WTC11 (cell line): ENCODE measurements at regions not wholly inside any gene's neighbourhood (a gene's known extent, or its start where the extent isn't known, plus 50 kb on each side); places are given as distances from the start of the nearest gene placed in this dataset.
A peak's percentile ranks its signal among the peaks of the same experiment; 100 is the strongest.

Source experiments
- ATAC-seq: fragments of 200-7000 bp; cut with Tn5 transposase; 2 replicates; pipeline ENCODE4 v1.10.0; 2021; ENCODE audit warnings: mild to moderate bottlenecking, moderate library complexity
- CTCF ChIA-PET: fragments of 300-600 bp; sonication (Branson Sonifier 250); formaldehyde crosslinking; loops from one replicate; lab custom pipeline; 2021; ENCODE audit warnings: antibody characterized with exemption; lab: Charles Lee
- POLR2A ChIA-PET: fragments of 350-600 bp; sonication (Branson Sonifier 250); formaldehyde crosslinking; loops from one replicate; lab custom pipeline; 2021; ENCODE audit warnings: antibody characterized with exemption; lab: Charles Lee
- DNase-seq: peaks from one replicate; pipeline ENCODE4 v3.0.0; 2021; ENCODE audit warnings: low spot score
- H3K27ac Mint-ChIP-seq: 2 replicates; pipeline ENCODE4 v1.8.0; 2021; ENCODE audit warnings: mixed read lengths
- H3K27me3 Mint-ChIP-seq: 2 replicates; pipeline ENCODE4 v1.8.0; 2021; ENCODE audit warnings: low read depth, mild to moderate bottlenecking, moderate library complexity, mixed read lengths
- H3K36me3 Mint-ChIP-seq: 2 replicates; pipeline ENCODE4 v1.8.0; 2021; ENCODE audit warnings: mixed read lengths
- H3K4me1 Mint-ChIP-seq: 2 replicates; pipeline ENCODE4 v1.8.0; 2022; ENCODE audit warnings: mixed read lengths
- H3K4me3 Mint-ChIP-seq: 2 replicates; pipeline ENCODE4 v1.8.0; 2021; ENCODE audit warnings: mild to moderate bottlenecking, moderate library complexity, mixed read lengths
- H3K9me3 Mint-ChIP-seq: 2 replicates; pipeline ENCODE4 v1.8.0; 2021; ENCODE audit warnings: mixed read lengths
- AR ChIP-seq: fragments of 250-450 bp; sonication (Bioruptor Pico); IDR thresholded peaks from 2 replicates; pipeline ENCODE4 v1.9.0; 2021; ENCODE audit warnings: mild to moderate bottlenecking
- ATF6 ChIP-seq: sonication (generic); formaldehyde crosslinking; IDR thresholded peaks from 2 replicates; pipeline ENCODE4 v1.8.1; 2023; ENCODE audit warnings: mild to moderate bottlenecking, missing genetic modification reagents
- CREB1 ChIP-seq: sonication (generic); formaldehyde crosslinking; IDR thresholded peaks from 2 replicates; pipeline ENCODE4 v1.8.0; 2023; ENCODE audit warnings: mild to moderate bottlenecking, missing genetic modification reagents
- CTCF ChIP-seq: fragments of 200-600 bp; IDR thresholded peaks from 2 replicates; pipeline ENCODE4 v1.8.0; 2022; ENCODE audit warnings: antibody characterized with exemption
- JAZF1 ChIP-seq: fragments of 250-450 bp; sonication (Bioruptor Pico); IDR thresholded peaks from 2 replicates; pipeline ENCODE4 v1.9.0; 2021; ENCODE audit warnings: moderate library complexity, mild to moderate bottlenecking, inconsistent platforms
- KAT7 ChIP-seq: sonication (generic); formaldehyde crosslinking; IDR thresholded peaks from 2 replicates; pipeline ENCODE4 v1.8.1; 2023; ENCODE audit warnings: missing genetic modification reagents, mild to moderate bottlenecking, borderline replicate concordance
- MAX ChIP-seq: sonication (generic); formaldehyde crosslinking; IDR thresholded peaks from 2 replicates; pipeline ENCODE4 v1.8.0; 2022; ENCODE audit warnings: mild to moderate bottlenecking, missing genetic modification reagents
- OVOL2 ChIP-seq: fragments of 250-450 bp; sonication (Bioruptor Pico); IDR thresholded peaks from 2 replicates; pipeline ENCODE4 v1.9.0; 2021; ENCODE audit warnings: mild to moderate bottlenecking, borderline replicate concordance
- ZBTB43 ChIP-seq: sonication (generic); formaldehyde crosslinking; IDR thresholded peaks from 2 replicates; pipeline ENCODE4 v1.8.1; 2023; ENCODE audit warnings: mild to moderate bottlenecking, missing genetic modification reagents
- ZMAT4 ChIP-seq: fragments of 250-450 bp; sonication (Bioruptor Pico); IDR thresholded peaks from 2 replicates; pipeline ENCODE4 v1.9.0; 2021; ENCODE audit warnings: mild to moderate bottlenecking
- ZNF138 ChIP-seq: sonication (generic); formaldehyde crosslinking; conservative IDR thresholded peaks from 2 replicates; pipeline ENCODE4 v1.8.1; 2022; ENCODE audit warnings: mild to moderate bottlenecking, moderate library complexity, missing genetic modification reagents
- ZNF232 ChIP-seq: sonication (generic); formaldehyde crosslinking; IDR thresholded peaks from 2 replicates; pipeline ENCODE4 v1.8.0; 2022; ENCODE audit warnings: mild to moderate bottlenecking, missing genetic modification reagents
- ZNF263 ChIP-seq: sonication (generic); formaldehyde crosslinking; IDR thresholded peaks from 2 replicates; pipeline ENCODE4 v1.8.1; 2022; ENCODE audit warnings: low read depth, mild to moderate bottlenecking, moderate library complexity, missing genetic modification reagents
- ZNF281 ChIP-seq: sonication (generic); formaldehyde crosslinking; IDR thresholded peaks from 2 replicates; pipeline ENCODE4 v1.8.0; 2023; ENCODE audit warnings: mild to moderate bottlenecking, missing genetic modification reagents
- ZNF317 ChIP-seq: sonication (generic); formaldehyde crosslinking; IDR thresholded peaks from 2 replicates; pipeline ENCODE4 v1.8.1; 2023; ENCODE audit warnings: low read depth, mild to moderate bottlenecking, moderate library complexity, missing genetic modification reagents, borderline replicate concordance
- ZNF532 ChIP-seq: fragments of 250-450 bp; sonication (Bioruptor Pico); IDR thresholded peaks from 2 replicates; pipeline ENCODE4 v1.9.0; 2021; ENCODE audit warnings: mild to moderate bottlenecking, borderline replicate concordance
- ZNF671 ChIP-seq: fragments of 250-450 bp; sonication (Bioruptor Pico); IDR thresholded peaks from 2 replicates; pipeline ENCODE4 v1.8.0; 2021; ENCODE audit warnings: mild to moderate bottlenecking

- POLR2A ChIA-PET: no interaction called here
- H3K27ac Mint-ChIP-seq: no peak overlapping the region
- no peaks in the 10 kb centered on the region for H3K36me3 Mint-ChIP-seq
- H3K4me1 Mint-ChIP-seq: peaks cover 29% of the 10 kb centered on the region
- TF ChIP-seq ZNF263 (no peak), ZNF138 (CRISPR knock-in tag) (no peak), ZNF532 (CRISPR knock-in tag) (no peak), CTCF (no peak), AR (CRISPR knock-in tag) (no peak)
- DNase-seq (no peak), ATAC-seq (no peak)
- peaks cover 9% of the 10 kb centered on the region for H3K9me3 Mint-ChIP-seq
- CTCF ChIA-PET: no interaction called here
- H3K4me3 Mint-ChIP-seq: no peak overlapping the region
- H3K27me3 Mint-ChIP-seq: no peaks in the 10 kb centered on the region
Measured at GRCh38 chr18:56085551-56085950, 497.6 kb upstream of the TCF4 start.

- peaks cover 29% of the 10 kb centered on the region for H3K4me1 Mint-ChIP-seq
- ATAC-seq (peak; percentile 70), DNase-seq (no peak)
- peaks cover 9% of the 10 kb centered on the region for H3K9me3 Mint-ChIP-seq
- ChIA-PET CTCF (interaction anchor here (1.0 to 1.6 kb wide), 6 partner anchors 8 to 493 kb away, joined by 3 to 5 read pairs (median 4); no protein-coding TSS in a partner anchor), POLR2A (interaction anchor here (0.5 kb wide), 1 partner anchor 352 kb away, joined by 4 read pairs; no protein-coding TSS in a partner anchor)
- no peaks in the 10 kb centered on the region for H3K36me3 Mint-ChIP-seq
- H3K27me3 Mint-ChIP-seq: no peaks in the 10 kb centered on the region
- TF ChIP-seq ZNF671 (CRISPR knock-in tag) (no peak), JAZF1 (CRISPR knock-in tag) (no peak), MAX (CRISPR knock-in tag) (no peak), ZNF317 (no peak), KAT7 (CRISPR knock-in tag) (no peak), ZMAT4 (no peak), CREB1 (CRISPR knock-in tag) (no peak), ATF6 (no peak), OVOL2 (CRISPR knock-in tag) (no peak), ZNF281 (CRISPR knock-in tag) (no peak), ZBTB43 (CRISPR knock-in tag) (no peak), ZNF232 (CRISPR knock-in tag) (no peak)
- no peak overlapping the region for H3K4me3 Mint-ChIP-seq
- H3K27ac Mint-ChIP-seq: peak overlapping the region; percentile 18
Measured at GRCh38 chr18:56083523-56084287, 495.7 kb upstream of the TCF4 start.
